ENCODE measurements at regions not wholly inside any gene's neighbourhood (a gene's known extent, or its start where the extent isn't known, plus 50 kb on each side); places are given as distances from the start of the nearest gene placed in this dataset.

GRCh38 chr2:23270810-23271209 is 114.2 kb upstream of the KLHL29 start:
- Histone ChIP-seq H3K4me3 (no peak overlapping the region), H4K20me1 (ENCODE audit: low read depth) (no peaks in the 10 kb centered on the region), H3K4me1 (no peaks in the 10 kb centered on the region), H3K36me3 (no peaks in the 10 kb centered on the region), H2AFZ (replicated peaks) (no peak overlapping the region), H3F3A (ENCODE audit: low read depth) (no peaks in the 10 kb centered on the region), H3K27ac (no peak overlapping the region), H3K27me3 (no peaks in the 10 kb centered on the region), H3K9me3 (ENCODE audit: low read depth) (no peaks in the 10 kb centered on the region), H3K4me2 (no peak overlapping the region), H3K79me2 (ENCODE audit: low read depth) (no peaks in the 10 kb centered on the region), H3K9ac (no peak overlapping the region)
- DNase-seq (ENCODE audit: low spot score): no peak
- Mint-ChIP-seq H3K27me3 (ENCODE audit: insufficient read depth, low read depth) (peaks cover 2% of the 10 kb centered on the region), H3K4me3 (no peak overlapping the region), H3K4me1 (no peaks in the 10 kb centered on the region), H3K27ac (no peak overlapping the region), H3K36me3 (no peaks in the 10 kb centered on the region), H3K9me3 (no peaks in the 10 kb centered on the region)
- no peak for TF ChIP-seq CTCF (IDR thresholded peaks at IDR 0.05)
- TF ChIP-seq EZH2 (IDR thresholded peaks at IDR 0.05): no peak
- no peak for TF ChIP-seq EZH2phosphoT487 (IDR thresholded peaks at IDR 0.05)

GRCh38 chr2:23271230-23271629 is 113.7 kb upstream of the KLHL29 start:
- H3K9me3 Mint-ChIP-seq: no peaks in the 10 kb centered on the region
- H3K4me3 Mint-ChIP-seq: no peak overlapping the region
- Histone ChIP-seq H3F3A (ENCODE audit: low read depth) (no peaks in the 10 kb centered on the region), H3K4me3 (no peak overlapping the region), H3K4me1 (no peaks in the 10 kb centered on the region), H4K20me1 (ENCODE audit: low read depth) (no peaks in the 10 kb centered on the region), H2AFZ (replicated peaks) (no peak overlapping the region), H3K27ac (no peak overlapping the region), H3K9ac (no peak overlapping the region), H3K27me3 (no peaks in the 10 kb centered on the region), H3K36me3 (no peaks in the 10 kb centered on the region), H3K79me2 (ENCODE audit: low read depth) (no peaks in the 10 kb centered on the region), H3K4me2 (no peak overlapping the region), H3K9me3 (ENCODE audit: low read depth) (no peaks in the 10 kb centered on the region)
- H3K4me1 Mint-ChIP-seq: no peaks in the 10 kb centered on the region
- DNase-seq (ENCODE audit: low spot score): no peak
- TF ChIP-seq CTCF (IDR thresholded peaks at IDR 0.05) (no peak), EZH2 (IDR thresholded peaks at IDR 0.05) (no peak), EZH2phosphoT487 (IDR thresholded peaks at IDR 0.05) (no peak)
- no peaks in the 10 kb centered on the region for H3K36me3 Mint-ChIP-seq
- H3K27me3 Mint-ChIP-seq (ENCODE audit: insufficient read depth, low read depth): peaks cover 2% of the 10 kb centered on the region
- H3K27ac Mint-ChIP-seq: no peak overlapping the region

GRCh38 chr2:23273786-23274185 is 111.2 kb upstream of the KLHL29 start:
- no peaks in the 10 kb centered on the region for H3K4me1 ChIP-seq
- no peak overlapping the region for H3K27ac Mint-ChIP-seq
- H3K4me3 ChIP-seq: no peak overlapping the region
- no peaks in the 10 kb centered on the region for H3K79me2 ChIP-seq (ENCODE audit: low read depth)
- H3K4me1 Mint-ChIP-seq: no peaks in the 10 kb centered on the region
- no peaks in the 10 kb centered on the region for H4K20me1 ChIP-seq (ENCODE audit: low read depth)
- no peak overlapping the region for H3K9ac ChIP-seq
- no peak overlapping the region for H2AFZ ChIP-seq (replicated peaks)
- no peak overlapping the region for H3K27ac ChIP-seq
- no peaks in the 10 kb centered on the region for H3K36me3 ChIP-seq
- TF ChIP-seq EZH2phosphoT487 (IDR thresholded peaks at IDR 0.05): no peak
- no peaks in the 10 kb centered on the region for H3K36me3 Mint-ChIP-seq
- H3F3A ChIP-seq (ENCODE audit: low read depth): no peaks in the 10 kb centered on the region
- no peak overlapping the region for H3K4me3 Mint-ChIP-seq
- H3K9me3 ChIP-seq (ENCODE audit: low read depth): no peaks in the 10 kb centered on the region
- peaks cover 2% of the 10 kb centered on the region for H3K27me3 Mint-ChIP-seq (ENCODE audit: insufficient read depth, low read depth)
- no peaks in the 10 kb centered on the region for H3K27me3 ChIP-seq
- no peak overlapping the region for H3K4me2 ChIP-seq
- DNase-seq (ENCODE audit: low spot score): no peak
- H3K9me3 Mint-ChIP-seq: peaks cover 2% of the 10 kb centered on the region

- Histone ChIP-seq H3K36me3 (no peaks in the 10 kb centered on the region), H3F3A (ENCODE audit: low read depth) (no peaks in the 10 kb centered on the region), H3K27ac (no peak overlapping the region), H3K27me3 (no peaks in the 10 kb centered on the region), H3K9me3 (ENCODE audit: low read depth) (no peaks in the 10 kb centered on the region), H4K20me1 (ENCODE audit: low read depth) (no peaks in the 10 kb centered on the region), H3K79me2 (ENCODE audit: low read depth) (no peaks in the 10 kb centered on the region), H2AFZ (replicated peaks) (no peak overlapping the region), H3K9ac (no peak overlapping the region), H3K4me3 (no peak overlapping the region), H3K4me1 (peaks cover 4% of the 10 kb centered on the region), H3K4me2 (no peak overlapping the region)
- no peak for DNase-seq (ENCODE audit: low spot score)
- TF ChIP-seq EZH2 (IDR thresholded peaks at IDR 0.05) (no peak), EZH2phosphoT487 (IDR thresholded peaks at IDR 0.05) (no peak), CTCF (IDR thresholded peaks at IDR 0.05) (no peak)
- Mint-ChIP-seq H3K9me3 (peaks cover 6% of the 10 kb centered on the region), H3K36me3 (no peaks in the 10 kb centered on the region), H3K4me3 (no peak overlapping the region), H3K27ac (no peak overlapping the region), H3K4me1 (peaks cover 14% of the 10 kb centered on the region), H3K27me3 (ENCODE audit: insufficient read depth, low read depth) (peaks cover 6% of the 10 kb centered on the region)
Measured at GRCh38 chr2:23280401-23280800, 104.6 kb upstream of the KLHL29 start.
